HL-60 (cell line): ENCODE measurements at regions not wholly inside any gene's neighbourhood (a gene's known extent, or its start where the extent isn't known, plus 50 kb on each side); places are given as distances from the start of the nearest gene placed in this dataset.

Experiments
- TF ChIP-seq, protein P1 (sequence below): IDR thresholded peaks from one replicate; pipeline ENCODE4 v1.5.1; 2011; ENCODE audit warnings: low read length, control low read depth, inconsistent platforms; ENCODE audit not compliant: insufficient read depth
- TF ChIP-seq, protein P2 (sequence below): IDR thresholded peaks from 2 replicates; pipeline ENCODE4 v1.6.1; 2012; ENCODE audit warnings: low read depth; ENCODE audit not compliant: insufficient replicate concordance

DNA sequence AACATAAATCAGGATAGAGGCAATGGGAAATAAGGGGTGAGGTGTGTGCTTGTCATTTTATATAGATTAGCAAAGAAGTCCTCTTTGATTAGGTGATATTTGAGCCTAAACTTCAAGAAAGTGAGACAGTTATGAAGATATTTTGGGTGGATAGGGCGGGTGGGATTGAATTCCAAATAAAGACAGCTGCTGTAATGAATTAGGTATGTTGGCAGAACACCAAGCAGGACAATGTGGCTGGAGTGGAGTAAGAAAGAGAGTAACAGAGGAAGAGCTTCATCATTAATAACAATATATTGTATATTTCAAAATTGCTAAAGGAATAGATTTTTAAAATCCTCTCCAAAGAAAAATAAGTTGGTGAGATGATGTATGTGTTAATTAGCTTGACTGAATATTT, 91.0 kb upstream of the CENPE start:
- TF ChIP-seq, protein P1, sequence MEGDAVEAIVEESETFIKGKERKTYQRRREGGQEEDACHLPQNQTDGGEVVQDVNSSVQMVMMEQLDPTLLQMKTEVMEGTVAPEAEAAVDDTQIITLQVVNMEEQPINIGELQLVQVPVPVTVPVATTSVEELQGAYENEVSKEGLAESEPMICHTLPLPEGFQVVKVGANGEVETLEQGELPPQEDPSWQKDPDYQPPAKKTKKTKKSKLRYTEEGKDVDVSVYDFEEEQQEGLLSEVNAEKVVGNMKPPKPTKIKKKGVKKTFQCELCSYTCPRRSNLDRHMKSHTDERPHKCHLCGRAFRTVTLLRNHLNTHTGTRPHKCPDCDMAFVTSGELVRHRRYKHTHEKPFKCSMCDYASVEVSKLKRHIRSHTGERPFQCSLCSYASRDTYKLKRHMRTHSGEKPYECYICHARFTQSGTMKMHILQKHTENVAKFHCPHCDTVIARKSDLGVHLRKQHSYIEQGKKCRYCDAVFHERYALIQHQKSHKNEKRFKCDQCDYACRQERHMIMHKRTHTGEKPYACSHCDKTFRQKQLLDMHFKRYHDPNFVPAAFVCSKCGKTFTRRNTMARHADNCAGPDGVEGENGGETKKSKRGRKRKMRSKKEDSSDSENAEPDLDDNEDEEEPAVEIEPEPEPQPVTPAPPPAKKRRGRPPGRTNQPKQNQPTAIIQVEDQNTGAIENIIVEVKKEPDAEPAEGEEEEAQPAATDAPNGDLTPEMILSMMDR = no peak
- TF ChIP-seq, protein P2, sequence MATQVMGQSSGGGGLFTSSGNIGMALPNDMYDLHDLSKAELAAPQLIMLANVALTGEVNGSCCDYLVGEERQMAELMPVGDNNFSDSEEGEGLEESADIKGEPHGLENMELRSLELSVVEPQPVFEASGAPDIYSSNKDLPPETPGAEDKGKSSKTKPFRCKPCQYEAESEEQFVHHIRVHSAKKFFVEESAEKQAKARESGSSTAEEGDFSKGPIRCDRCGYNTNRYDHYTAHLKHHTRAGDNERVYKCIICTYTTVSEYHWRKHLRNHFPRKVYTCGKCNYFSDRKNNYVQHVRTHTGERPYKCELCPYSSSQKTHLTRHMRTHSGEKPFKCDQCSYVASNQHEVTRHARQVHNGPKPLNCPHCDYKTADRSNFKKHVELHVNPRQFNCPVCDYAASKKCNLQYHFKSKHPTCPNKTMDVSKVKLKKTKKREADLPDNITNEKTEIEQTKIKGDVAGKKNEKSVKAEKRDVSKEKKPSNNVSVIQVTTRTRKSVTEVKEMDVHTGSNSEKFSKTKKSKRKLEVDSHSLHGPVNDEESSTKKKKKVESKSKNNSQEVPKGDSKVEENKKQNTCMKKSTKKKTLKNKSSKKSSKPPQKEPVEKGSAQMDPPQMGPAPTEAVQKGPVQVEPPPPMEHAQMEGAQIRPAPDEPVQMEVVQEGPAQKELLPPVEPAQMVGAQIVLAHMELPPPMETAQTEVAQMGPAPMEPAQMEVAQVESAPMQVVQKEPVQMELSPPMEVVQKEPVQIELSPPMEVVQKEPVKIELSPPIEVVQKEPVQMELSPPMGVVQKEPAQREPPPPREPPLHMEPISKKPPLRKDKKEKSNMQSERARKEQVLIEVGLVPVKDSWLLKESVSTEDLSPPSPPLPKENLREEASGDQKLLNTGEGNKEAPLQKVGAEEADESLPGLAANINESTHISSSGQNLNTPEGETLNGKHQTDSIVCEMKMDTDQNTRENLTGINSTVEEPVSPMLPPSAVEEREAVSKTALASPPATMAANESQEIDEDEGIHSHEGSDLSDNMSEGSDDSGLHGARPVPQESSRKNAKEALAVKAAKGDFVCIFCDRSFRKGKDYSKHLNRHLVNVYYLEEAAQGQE = no peak
